Type B pancreatic cell (in vitro differentiated cells): ENCODE measurements at regions not wholly inside any gene's neighbourhood (a gene's known extent, or its start where the extent isn't known, plus 50 kb on each side); places are given as distances from the start of the nearest gene placed in this dataset.

Experiments
- DNase-seq: peaks from one replicate; pipeline ENCODE4 v3.0.0; 2021; ENCODE audit warnings: mixed read lengths; ENCODE audit not compliant: unreplicated experiment; ENCODE audit errors: extremely low spot score
- H3K27ac Mint-ChIP-seq: 2 replicates; pipeline ENCODE4 v1.8.0; 2021; ENCODE audit warnings: mild to moderate bottlenecking, mixed read lengths
- H3K27me3 Mint-ChIP-seq: 2 replicates; pipeline ENCODE4 v1.8.0; 2021; ENCODE audit warnings: mixed read lengths
- H3K36me3 Mint-ChIP-seq: 2 replicates; pipeline ENCODE4 v1.8.0; 2021; ENCODE audit warnings: mixed read lengths
- H3K4me1 Mint-ChIP-seq: one replicate; pipeline ENCODE4 v1.8.0; 2021; ENCODE audit warnings: mixed read lengths; ENCODE audit not compliant: unreplicated experiment
- H3K4me3 Mint-ChIP-seq: 2 replicates; pipeline ENCODE4 v1.8.0; 2021; ENCODE audit warnings: mild to moderate bottlenecking, mixed read lengths
- H3K9me3 Mint-ChIP-seq: 2 replicates; pipeline ENCODE4 v1.8.0; 2021; ENCODE audit warnings: mixed read lengths
- CTCF ChIP-seq: fragments of 200-600 bp; sonication (generic); conservative IDR thresholded peaks from 2 replicates; pipeline ENCODE4 v1.5.0; 2021; ENCODE audit warnings: antibody characterized with exemption, mild to moderate bottlenecking

- TF ChIP-seq CTCF, result no peak
- Mint-ChIP-seq H3K9me3 (no peaks in the 10 kb centered on the region), H3K27ac (no peak overlapping the region), H3K27me3 (peaks cover 8% of the 10 kb centered on the region), H3K4me3 (no peak overlapping the region), H3K36me3 (no peaks in the 10 kb centered on the region), H3K4me1 (no peaks in the 10 kb centered on the region)
- DNase-seq, result no peak
Observed at GRCh38 chr9:120286530-120286929, 293.4 kb downstream of the CDK5RAP2 start.

DNA sequence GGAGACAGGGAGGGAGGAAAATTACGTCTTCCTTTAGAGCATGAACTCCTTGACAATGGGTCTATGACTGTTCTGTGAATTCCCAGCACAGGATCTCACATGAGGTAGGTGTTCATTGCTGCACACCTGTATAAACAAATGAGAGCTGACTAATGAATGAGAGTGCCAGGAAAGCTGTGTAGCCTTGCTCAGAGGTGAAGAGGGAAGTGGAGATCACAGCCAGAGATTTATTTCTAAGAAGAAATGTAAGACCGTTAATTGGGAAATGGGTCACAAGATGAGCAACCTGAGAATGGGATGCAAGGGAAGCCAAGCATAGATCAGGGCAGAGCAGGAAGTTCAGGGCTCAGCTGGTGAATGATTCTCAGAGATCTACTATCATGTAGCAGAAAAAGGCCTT, 295.1 kb downstream of the CDK5RAP2 start:
- Mint-ChIP-seq H3K27ac (no peak overlapping the region), H3K36me3 (no peaks in the 10 kb centered on the region), H3K9me3 (no peaks in the 10 kb centered on the region), H3K4me3 (no peak overlapping the region), H3K27me3 (peaks cover 8% of the 10 kb centered on the region), H3K4me1 (no peaks in the 10 kb centered on the region)
- TF ChIP-seq CTCF, result no peak
- DNase-seq, result no peak

- no peaks in the 10 kb centered on the region for H3K4me1 Mint-ChIP-seq
- DNase-seq, result no peak
- no peak overlapping the region for H3K27ac Mint-ChIP-seq
- H3K9me3 Mint-ChIP-seq, result no peaks in the 10 kb centered on the region
- no peak overlapping the region for H3K4me3 Mint-ChIP-seq
- no peaks in the 10 kb centered on the region for H3K36me3 Mint-ChIP-seq
- TF ChIP-seq CTCF, result no peak
- H3K27me3 Mint-ChIP-seq, result peaks cover 15% of the 10 kb centered on the region
Observed at GRCh38 chr9:120281665-120282064, 298.3 kb downstream of the CDK5RAP2 start.

DNA sequence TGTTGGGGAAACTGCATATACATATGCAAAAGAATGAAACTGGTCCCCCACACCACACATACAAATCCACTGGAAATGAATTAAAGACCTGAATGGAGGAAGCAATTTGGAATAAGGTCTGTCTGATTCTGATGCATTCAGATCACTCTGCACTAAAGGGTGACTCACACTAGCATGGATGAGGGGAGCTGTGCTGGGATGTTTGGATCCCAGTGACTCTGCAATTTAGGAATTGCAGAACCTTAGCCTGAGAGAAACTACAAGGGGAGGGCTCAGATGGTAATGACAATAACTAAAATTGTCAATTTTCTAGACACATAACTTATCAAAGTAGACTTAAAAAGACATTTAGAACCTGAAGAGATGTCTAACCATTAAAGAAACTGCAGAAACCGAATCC, 312.0 kb downstream of the CDK5RAP2 start:
- TF ChIP-seq CTCF, result no peak
- H3K9me3 Mint-ChIP-seq, result no peaks in the 10 kb centered on the region
- no peaks in the 10 kb centered on the region for H3K36me3 Mint-ChIP-seq
- no peak overlapping the region for H3K27ac Mint-ChIP-seq
- DNase-seq, result no peak
- no peaks in the 10 kb centered on the region for H3K4me1 Mint-ChIP-seq
- H3K4me3 Mint-ChIP-seq, result no peak overlapping the region
- H3K27me3 Mint-ChIP-seq, result peaks cover 9% of the 10 kb centered on the region

DNA sequence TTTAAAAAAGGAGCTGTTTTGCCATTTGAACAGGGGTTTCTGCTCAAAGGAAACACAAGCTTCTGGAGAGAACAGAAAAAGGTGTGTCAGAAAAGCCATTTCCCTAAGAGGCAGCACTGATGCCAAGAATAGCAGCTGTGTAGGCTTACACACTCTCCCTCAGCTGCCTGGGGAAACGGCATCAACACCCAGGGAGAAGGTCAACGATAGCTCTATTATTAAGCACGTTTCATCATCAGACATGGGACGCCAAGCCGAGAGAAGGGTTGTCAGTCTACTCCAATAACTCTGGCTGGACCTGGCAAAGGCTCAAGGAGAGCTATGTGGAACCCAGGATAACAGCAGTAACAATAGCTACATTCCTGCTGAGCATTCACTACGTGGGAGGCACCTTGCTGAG, 314.2 kb downstream of the CDK5RAP2 start:
- no peak for TF ChIP-seq CTCF
- Mint-ChIP-seq H3K4me1 (no peaks in the 10 kb centered on the region), H3K9me3 (no peaks in the 10 kb centered on the region), H3K27ac (no peak overlapping the region), H3K36me3 (no peaks in the 10 kb centered on the region), H3K27me3 (peaks cover 9% of the 10 kb centered on the region), H3K4me3 (no peak overlapping the region)
- no peak for DNase-seq

DNA sequence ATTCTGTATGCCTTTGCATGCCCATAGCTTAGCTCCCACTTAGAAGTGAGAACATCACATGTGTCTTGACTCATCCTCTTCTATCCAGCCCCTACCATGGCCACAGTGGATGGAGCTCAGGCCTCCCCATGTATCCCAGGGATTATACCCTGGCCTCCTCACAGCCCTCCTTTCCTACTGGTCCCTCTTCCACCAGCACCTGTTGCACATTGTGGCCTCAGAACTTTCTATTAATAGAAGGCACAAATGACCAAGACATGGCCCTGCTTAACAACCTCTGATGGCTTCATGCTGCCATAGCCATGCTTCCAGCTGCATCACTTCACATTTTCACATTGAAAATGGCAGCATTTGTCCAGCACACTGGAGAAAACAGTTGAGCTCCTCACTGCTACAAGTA, 315.4 kb downstream of the CDK5RAP2 start:
- Mint-ChIP-seq H3K27me3 (peaks cover 9% of the 10 kb centered on the region), H3K36me3 (no peaks in the 10 kb centered on the region), H3K9me3 (no peaks in the 10 kb centered on the region), H3K4me1 (no peaks in the 10 kb centered on the region), H3K4me3 (no peak overlapping the region), H3K27ac (no peak overlapping the region)
- no peak for TF ChIP-seq CTCF
- no peak for DNase-seq
